Kidney epithelial cell (primary cell): ENCODE measurements at regions not wholly inside any gene's neighbourhood (a gene's known extent, or its start where the extent isn't known, plus 50 kb on each side); places are given as distances from the start of the nearest gene placed in this dataset.

Experiments
- DNase-seq: peaks from one replicate; pipeline ENCODE4 v3.0.0-alpha.2; 2010; ENCODE audit warnings: low read depth
- H3K27me3 ChIP-seq: 2 replicates; pipeline ENCODE4 v1.6.0; 2011; ENCODE audit warnings: low read length; ENCODE audit not compliant: control insufficient read depth, insufficient read depth
- H3K36me3 ChIP-seq: 2 replicates; pipeline ENCODE4 v1.5.1; 2011; ENCODE audit warnings: low read length; ENCODE audit not compliant: control insufficient read depth, insufficient read depth
- H3K4me3 ChIP-seq: 2 replicates; pipeline ENCODE4 v1.5.1; 2011; ENCODE audit warnings: low read depth, mild to moderate bottlenecking, control low read depth, low read length
- TF ChIP-seq, protein P1 (sequence below): IDR thresholded peaks from 2 replicates; pipeline ENCODE4 v1.5.1; 2011; ENCODE audit warnings: mild to moderate bottlenecking, moderate library complexity, low read length, control low read depth, inconsistent platforms; ENCODE audit not compliant: insufficient read depth, poor library complexity, severe bottlenecking

DNA sequence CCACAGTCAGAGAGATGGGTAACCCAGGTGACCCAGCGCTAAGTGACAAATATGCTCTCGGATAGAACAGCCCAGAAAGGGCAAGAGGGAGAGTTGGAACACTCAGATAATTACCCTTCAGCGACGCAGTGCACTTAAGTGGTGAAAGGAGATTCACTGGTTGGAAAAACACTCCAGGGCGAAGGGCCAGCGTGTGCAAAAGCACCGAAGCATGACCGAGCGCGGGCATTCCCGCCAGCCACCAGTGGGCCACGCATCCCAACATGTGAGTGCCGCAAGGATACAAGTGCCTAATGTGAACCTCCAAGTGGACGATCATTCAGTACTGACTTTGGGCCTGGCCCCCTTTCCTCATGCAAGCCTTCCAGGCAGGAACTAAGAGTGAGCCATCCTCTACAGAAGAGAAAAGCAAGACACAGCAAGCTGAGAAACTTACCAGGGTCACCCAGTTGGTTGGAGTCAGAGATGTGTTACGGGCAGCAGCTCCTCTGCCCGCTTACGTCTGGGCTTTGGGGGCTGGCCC is 258.4 kb downstream of the C16orf95 start:
- Histone ChIP-seq H3K4me3 (no peak overlapping the region), H3K36me3 (no peaks in the 10 kb centered on the region), H3K27me3 (no peaks in the 10 kb centered on the region)
- TF ChIP-seq, protein P1, sequence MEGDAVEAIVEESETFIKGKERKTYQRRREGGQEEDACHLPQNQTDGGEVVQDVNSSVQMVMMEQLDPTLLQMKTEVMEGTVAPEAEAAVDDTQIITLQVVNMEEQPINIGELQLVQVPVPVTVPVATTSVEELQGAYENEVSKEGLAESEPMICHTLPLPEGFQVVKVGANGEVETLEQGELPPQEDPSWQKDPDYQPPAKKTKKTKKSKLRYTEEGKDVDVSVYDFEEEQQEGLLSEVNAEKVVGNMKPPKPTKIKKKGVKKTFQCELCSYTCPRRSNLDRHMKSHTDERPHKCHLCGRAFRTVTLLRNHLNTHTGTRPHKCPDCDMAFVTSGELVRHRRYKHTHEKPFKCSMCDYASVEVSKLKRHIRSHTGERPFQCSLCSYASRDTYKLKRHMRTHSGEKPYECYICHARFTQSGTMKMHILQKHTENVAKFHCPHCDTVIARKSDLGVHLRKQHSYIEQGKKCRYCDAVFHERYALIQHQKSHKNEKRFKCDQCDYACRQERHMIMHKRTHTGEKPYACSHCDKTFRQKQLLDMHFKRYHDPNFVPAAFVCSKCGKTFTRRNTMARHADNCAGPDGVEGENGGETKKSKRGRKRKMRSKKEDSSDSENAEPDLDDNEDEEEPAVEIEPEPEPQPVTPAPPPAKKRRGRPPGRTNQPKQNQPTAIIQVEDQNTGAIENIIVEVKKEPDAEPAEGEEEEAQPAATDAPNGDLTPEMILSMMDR = no peak
- DNase-seq = no peak

DNA sequence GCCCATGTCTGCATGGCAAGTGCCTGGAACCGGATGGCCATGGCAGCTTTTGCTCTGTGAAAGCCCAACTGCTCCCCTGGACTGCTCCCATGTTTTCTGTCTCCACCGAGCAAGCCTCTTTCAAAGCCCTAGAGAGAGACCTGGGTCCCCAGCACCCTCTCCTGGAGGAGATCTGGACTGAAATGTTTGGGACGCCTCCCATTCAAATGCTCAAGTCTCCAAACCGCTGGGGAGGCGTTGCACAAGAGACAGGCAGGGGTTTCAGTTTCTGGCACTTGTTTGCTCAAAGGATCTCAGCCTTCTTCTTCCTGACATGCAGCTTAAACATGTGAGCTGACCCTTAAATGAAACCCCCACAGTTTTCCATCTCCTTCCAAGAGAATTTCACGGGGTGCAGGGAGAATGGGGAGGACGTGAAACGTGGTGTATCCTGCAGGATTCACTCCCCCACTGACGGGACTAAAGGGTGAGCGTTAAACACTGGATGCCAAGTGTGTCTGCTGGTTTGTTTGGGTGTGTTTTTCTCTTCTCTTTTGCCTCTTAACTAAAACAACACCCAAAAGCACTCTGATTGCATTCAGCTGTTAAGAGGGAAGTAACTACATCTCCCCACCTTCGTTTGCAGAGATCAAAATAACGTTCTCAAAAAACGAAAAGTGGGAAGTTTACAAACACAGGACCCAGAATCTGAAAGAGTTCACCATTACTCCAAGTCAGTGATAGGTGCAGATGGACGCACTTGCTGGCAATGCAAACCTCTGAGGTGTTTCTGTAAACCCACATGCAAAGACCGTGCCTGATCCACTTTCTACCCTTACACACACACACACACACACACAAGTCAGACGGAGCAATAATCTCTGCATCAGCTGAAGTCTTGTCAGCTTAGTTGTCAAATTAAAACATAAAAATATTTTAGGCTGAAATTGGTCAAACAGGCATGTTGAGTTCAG is 256.9 kb downstream of the C16orf95 start:
- DNase-seq = no peak
- H3K4me3 ChIP-seq = no peak overlapping the region
- TF ChIP-seq, protein P1 = peak; percentile 26

DNA sequence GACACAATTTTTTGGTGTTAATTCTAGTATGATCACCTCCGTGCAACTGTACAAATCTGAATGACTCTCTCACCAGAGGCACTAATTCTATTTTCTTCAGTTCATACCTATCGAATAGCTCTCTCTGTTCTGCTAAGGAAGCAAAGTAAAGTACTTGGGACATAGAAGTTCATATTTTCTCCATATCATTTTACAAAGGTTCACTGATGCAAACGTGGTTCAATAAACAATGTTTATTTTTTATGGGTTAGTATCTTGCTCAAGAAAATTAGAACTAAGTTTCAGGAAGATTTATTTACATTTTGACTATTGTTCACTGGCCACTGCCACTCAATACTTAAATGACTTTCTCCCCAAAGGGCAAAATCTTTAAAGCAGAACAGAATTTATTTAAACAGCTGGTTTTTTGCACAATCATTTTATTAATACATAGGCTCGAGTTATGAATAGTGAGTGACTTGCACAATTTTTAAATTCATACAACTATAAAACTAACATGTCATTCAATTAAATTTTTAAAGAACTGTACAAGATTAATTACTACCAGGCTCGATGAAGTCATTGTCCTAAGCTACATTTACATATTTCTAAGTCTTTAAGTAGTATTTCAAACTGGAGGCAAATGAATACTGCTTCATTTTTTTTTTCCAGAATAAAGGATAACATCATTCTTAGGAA is 255.8 kb downstream of the C16orf95 start:
- H3K27me3 ChIP-seq = no peaks in the 10 kb centered on the region
- TF ChIP-seq, protein P1 = no peak
- H3K4me3 ChIP-seq = no peak overlapping the region
- no peaks in the 10 kb centered on the region for H3K36me3 ChIP-seq
- DNase-seq = no peak

More for the DNA sequence above, 256.9 kb downstream of the C16orf95 start:
- Histone ChIP-seq H3K36me3 (no peaks in the 10 kb centered on the region), H3K27me3 (no peaks in the 10 kb centered on the region)

DNA sequence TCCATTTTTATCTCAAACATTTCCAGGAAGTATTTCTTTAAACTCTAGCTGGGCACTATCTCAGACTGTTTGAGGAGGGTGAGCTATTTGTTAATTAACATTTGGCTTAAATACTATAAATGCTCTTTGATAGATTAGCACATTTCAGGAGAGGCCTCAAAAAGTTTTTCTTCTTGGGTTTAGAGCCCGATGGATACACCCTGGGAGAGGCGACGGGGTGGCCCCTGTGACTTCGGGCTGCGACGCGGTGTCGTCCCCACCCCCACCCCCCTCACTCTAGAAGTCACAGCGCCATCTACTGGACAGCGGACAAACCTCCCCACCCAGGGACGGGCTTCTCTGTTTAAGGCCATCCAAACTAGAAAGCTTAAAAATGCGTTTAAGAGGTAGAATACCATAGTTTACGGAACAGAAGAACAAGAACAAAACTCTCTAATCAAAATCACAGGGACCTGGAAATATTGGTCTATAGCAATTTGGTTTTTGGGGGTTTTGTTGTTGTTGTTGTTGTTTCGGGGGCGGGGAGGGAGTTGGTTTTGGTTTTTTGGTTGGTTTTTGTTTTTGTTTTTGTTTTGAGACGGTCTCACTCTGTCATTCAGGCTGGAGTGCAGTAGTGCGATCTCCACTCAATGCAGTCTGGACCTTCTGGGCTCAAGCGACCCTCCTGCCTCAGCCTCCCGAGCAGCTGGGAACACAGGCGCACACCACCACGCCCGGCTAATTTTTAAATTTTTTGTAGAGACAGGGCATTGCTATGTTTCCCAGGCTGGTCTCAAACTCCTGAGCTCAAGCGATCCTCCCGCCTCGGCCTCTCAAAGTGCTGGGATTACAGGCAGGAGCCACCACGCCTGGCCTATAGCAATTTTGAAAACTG is 254.4 kb downstream of the C16orf95 start:
- Histone ChIP-seq H3K36me3 (no peaks in the 10 kb centered on the region), H3K4me3 (no peak overlapping the region), H3K27me3 (no peaks in the 10 kb centered on the region)
- DNase-seq = no peak
- TF ChIP-seq, protein P1 = peak; percentile 81

DNA sequence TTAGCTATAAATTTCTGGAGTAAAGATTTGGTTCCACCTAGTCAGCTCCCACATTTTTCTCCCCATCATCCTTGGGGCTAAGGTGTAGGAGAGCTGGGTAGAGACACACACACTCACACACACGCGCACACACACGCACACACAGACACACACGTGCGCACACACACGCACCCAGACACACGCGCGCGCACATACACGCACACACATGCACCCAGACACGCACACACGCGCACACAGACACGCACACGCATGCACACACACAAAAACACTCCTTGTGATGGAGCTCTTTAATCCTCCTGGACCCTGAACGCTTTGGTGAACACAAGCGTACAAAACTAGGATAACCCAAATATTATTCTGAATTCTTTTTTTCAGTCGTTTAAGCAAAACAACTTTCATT is 253.6 kb downstream of the C16orf95 start:
- H3K36me3 ChIP-seq = no peaks in the 10 kb centered on the region
- TF ChIP-seq, protein P1 = no peak
- DNase-seq = no peak
- H3K4me3 ChIP-seq = no peak overlapping the region
- no peaks in the 10 kb centered on the region for H3K27me3 ChIP-seq
